SK-N-SH treated with all-trans-retinoic acid at 6 μM for 48 hours (cell line): ENCODE measurements at regions not wholly inside any gene's neighbourhood (a gene's known extent, or its start where the extent isn't known, plus 50 kb on each side); places are given as distances from the start of the nearest gene placed in this dataset.

Source experiments
- ATAC-seq: fragments of 200-7000 bp; cut with Tn5 transposase; 3 replicates; pipeline ENCODE4 v1.9.1; 2020; ENCODE audit warnings: mild to moderate bottlenecking, moderate library complexity
- ARNTL ChIP-seq: fragments of 450-650 bp; formaldehyde crosslinking; IDR thresholded peaks from 2 replicates; pipeline ENCODE4 v1.5.0; 2020; ENCODE audit warnings: low read depth, mild to moderate bottlenecking, moderate library complexity, borderline replicate concordance
- BACH2 ChIP-seq: fragments of 250-450 bp; sonication (Bioruptor Pico); IDR thresholded peaks from 2 replicates; pipeline ENCODE4 v1.9.0; 2021; ENCODE audit warnings: mild to moderate bottlenecking, borderline replicate concordance
- CSDC2 ChIP-seq: fragments of 250-450 bp; sonication (Bioruptor Pico); IDR thresholded peaks from 2 replicates; pipeline ENCODE4 v1.5.0; 2020; ENCODE audit warnings: mild to moderate bottlenecking, moderate library complexity
- CSRNP3 ChIP-seq: fragments of 250-450 bp; sonication (Bioruptor Pico); IDR thresholded peaks from 2 replicates; pipeline ENCODE4 v1.5.1; 2021; ENCODE audit warnings: mild to moderate bottlenecking, moderate library complexity
- ESRRG ChIP-seq: fragments of 250-450 bp; sonication (Bioruptor Pico); IDR thresholded peaks from 2 replicates; pipeline ENCODE4 v1.6.1; 2021; ENCODE audit warnings: mild to moderate bottlenecking
- GLIS3 ChIP-seq: fragments of 250-450 bp; sonication (Bioruptor Pico); IDR thresholded peaks from 2 replicates; pipeline ENCODE4 v1.5.0; 2020; ENCODE audit warnings: mild to moderate bottlenecking, moderate library complexity
- OSR1 ChIP-seq: fragments of 250-450 bp; sonication (Bioruptor Pico); IDR thresholded peaks from 2 replicates; pipeline ENCODE4 v1.8.0; 2022; ENCODE audit warnings: moderate library complexity, mild to moderate bottlenecking, inconsistent platforms
- POU6F1 ChIP-seq: fragments of 250-450 bp; sonication (Bioruptor Pico); IDR thresholded peaks from 2 replicates; pipeline ENCODE4 v1.8.0; 2021; ENCODE audit warnings: low read depth, mild to moderate bottlenecking, moderate library complexity, borderline replicate concordance
- PPARA ChIP-seq: fragments of 250-450 bp; sonication (Bioruptor Pico); IDR thresholded peaks from 2 replicates; pipeline ENCODE4 v1.5.0; 2020; ENCODE audit warnings: mild to moderate bottlenecking, borderline replicate concordance
- RARB ChIP-seq: fragments of 250-450 bp; sonication (Bioruptor Pico); IDR thresholded peaks from 2 replicates; pipeline ENCODE4 v1.8.0; 2021; ENCODE audit warnings: mild to moderate bottlenecking, moderate library complexity
- SNAI2 ChIP-seq: fragments of 250-450 bp; sonication (Bioruptor Pico); IDR thresholded peaks from 2 replicates; pipeline ENCODE4 v1.5.0; 2020; ENCODE audit warnings: mild to moderate bottlenecking, moderate library complexity
- TOX ChIP-seq: fragments of 250-450 bp; sonication (Bioruptor Pico); IDR thresholded peaks from 2 replicates; pipeline ENCODE4 v1.8.0; 2021; ENCODE audit warnings: mild to moderate bottlenecking, moderate library complexity, borderline replicate concordance
- TSHZ2 ChIP-seq: fragments of 250-450 bp; sonication (Bioruptor Pico); IDR thresholded peaks from 2 replicates; pipeline ENCODE4 v1.5.0; 2020; ENCODE audit warnings: mild to moderate bottlenecking, moderate library complexity
- ZC3H10 ChIP-seq: fragments of 250-450 bp; sonication (Bioruptor Pico); IDR thresholded peaks from 2 replicates; pipeline ENCODE4 v1.5.1; 2021; ENCODE audit warnings: mild to moderate bottlenecking, moderate library complexity
- ZFP30 ChIP-seq: fragments of 450-650 bp; formaldehyde crosslinking; IDR thresholded peaks from 2 replicates; pipeline ENCODE4 v1.5.0; 2022; ENCODE audit warnings: mild to moderate bottlenecking, moderate library complexity
- ZNF565 ChIP-seq: fragments of 450-650 bp; formaldehyde crosslinking; conservative IDR thresholded peaks from 2 replicates; pipeline ENCODE4 v1.5.0; 2020; ENCODE audit warnings: low read depth, mild to moderate bottlenecking, moderate library complexity
- ZNF70 ChIP-seq: fragments of 450-650 bp; formaldehyde crosslinking; IDR thresholded peaks from 2 replicates; pipeline ENCODE4 v1.5.0; 2020; ENCODE audit warnings: mild to moderate bottlenecking, moderate library complexity
- TF ChIP-seq, protein P1 (sequence below): fragments of 250-450 bp; sonication (Bioruptor Pico); IDR thresholded peaks from 2 replicates; pipeline ENCODE4 v1.5.1; 2020; ENCODE audit warnings: low read depth, mild to moderate bottlenecking, moderate library complexity

GRCh38 chr4:163815776-163816175 lies 321.3 kb downstream of the TMA16 start:
- no peak for TF ChIP-seq ZFP30 (CRISPR knock-in tag)
- TF ChIP-seq POU6F1 (CRISPR knock-in tag), result no peak
- TF ChIP-seq CSDC2 (CRISPR knock-in tag), result no peak
- TF ChIP-seq CSRNP3 (CRISPR knock-in tag), result no peak
- no peak for TF ChIP-seq RARB
- no peak for TF ChIP-seq ZNF70 (CRISPR knock-in tag)
- no peak for TF ChIP-seq BACH2 (CRISPR knock-in tag)
- TF ChIP-seq ZC3H10, result no peak
- no peak for TF ChIP-seq OSR1 (CRISPR knock-in tag)
- no peak for TF ChIP-seq ZNF565 (CRISPR knock-in tag)
- no peak for TF ChIP-seq GLIS3 (CRISPR knock-in tag)
- TF ChIP-seq, protein P1, sequence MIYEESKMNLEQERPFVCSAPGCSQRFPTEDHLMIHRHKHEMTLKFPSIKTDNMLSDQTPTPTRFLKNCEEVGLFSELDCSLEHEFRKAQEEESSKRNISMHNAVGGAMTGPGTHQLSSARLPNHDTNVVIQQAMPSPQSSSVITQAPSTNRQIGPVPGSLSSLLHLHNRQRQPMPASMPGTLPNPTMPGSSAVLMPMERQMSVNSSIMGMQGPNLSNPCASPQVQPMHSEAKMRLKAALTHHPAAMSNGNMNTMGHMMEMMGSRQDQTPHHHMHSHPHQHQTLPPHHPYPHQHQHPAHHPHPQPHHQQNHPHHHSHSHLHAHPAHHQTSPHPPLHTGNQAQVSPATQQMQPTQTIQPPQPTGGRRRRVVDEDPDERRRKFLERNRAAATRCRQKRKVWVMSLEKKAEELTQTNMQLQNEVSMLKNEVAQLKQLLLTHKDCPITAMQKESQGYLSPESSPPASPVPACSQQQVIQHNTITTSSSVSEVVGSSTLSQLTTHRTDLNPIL (CRISPR knock-in tag), result no peak
- no peak for TF ChIP-seq ARNTL (CRISPR knock-in tag)
- TF ChIP-seq ESRRG, result no peak
- TF ChIP-seq PPARA (CRISPR knock-in tag), result no peak
- ATAC-seq, result no peak

GRCh38 chr4:163816494-163816893 lies 322.0 kb downstream of the TMA16 start:
- ATAC-seq, result no peak
- TF ChIP-seq POU6F1 (CRISPR knock-in tag), result no peak
- TF ChIP-seq ZNF70 (CRISPR knock-in tag), result no peak
- no peak for TF ChIP-seq OSR1 (CRISPR knock-in tag)
- TF ChIP-seq, protein P1 (CRISPR knock-in tag), result no peak
- no peak for TF ChIP-seq ZC3H10
- TF ChIP-seq TSHZ2, result no peak
- no peak for TF ChIP-seq CSRNP3 (CRISPR knock-in tag)
- TF ChIP-seq PPARA (CRISPR knock-in tag), result no peak
- no peak for TF ChIP-seq ESRRG
- no peak for TF ChIP-seq SNAI2 (CRISPR knock-in tag)
- TF ChIP-seq RARB, result no peak
- TF ChIP-seq ZNF565 (CRISPR knock-in tag), result no peak
- no peak for TF ChIP-seq CSDC2 (CRISPR knock-in tag)
- no peak for TF ChIP-seq TOX (CRISPR knock-in tag)
